ENCODE measurements at regions not wholly inside any gene's neighbourhood (a gene's known extent, or its start where the extent isn't known, plus 50 kb on each side); places are given as distances from the start of the nearest gene placed in this dataset.

DNA sequence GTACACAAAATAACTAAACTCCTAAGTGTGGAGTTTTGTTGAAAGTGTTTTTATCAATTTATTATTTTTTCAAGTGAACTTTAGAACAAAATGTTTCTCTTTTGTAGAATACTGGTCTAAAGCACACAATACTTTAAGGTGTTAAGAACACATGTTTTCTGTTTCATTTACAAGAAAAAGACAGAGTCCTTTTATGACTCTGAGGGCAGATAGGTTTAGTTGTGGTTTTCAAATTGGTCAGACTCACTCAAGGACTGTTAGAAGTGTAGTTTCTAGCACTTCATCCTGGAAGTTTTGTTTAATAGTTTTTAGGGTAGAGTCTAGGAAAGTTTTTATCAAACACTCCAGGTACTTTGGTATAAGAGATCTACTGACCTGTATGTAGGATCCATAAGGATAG lies 376.5 kb downstream of the LRRIQ3 start:
- DNase-seq (no peak), ATAC-seq (no peak)
- Mint-ChIP-seq H3K9me3 (peaks cover 1% of the 10 kb centered on the region), H3K27ac (no peak overlapping the region), H3K27me3 (no peaks in the 10 kb centered on the region), H3K36me3 (ENCODE audit: low read depth) (no peaks in the 10 kb centered on the region), H3K4me1 (ENCODE audit: low read depth) (no peaks in the 10 kb centered on the region), H3K4me3 (no peak overlapping the region)
- ChIA-PET POLR2A (no interaction called here), CTCF (no interaction called here)
- TF ChIP-seq, protein P1, sequence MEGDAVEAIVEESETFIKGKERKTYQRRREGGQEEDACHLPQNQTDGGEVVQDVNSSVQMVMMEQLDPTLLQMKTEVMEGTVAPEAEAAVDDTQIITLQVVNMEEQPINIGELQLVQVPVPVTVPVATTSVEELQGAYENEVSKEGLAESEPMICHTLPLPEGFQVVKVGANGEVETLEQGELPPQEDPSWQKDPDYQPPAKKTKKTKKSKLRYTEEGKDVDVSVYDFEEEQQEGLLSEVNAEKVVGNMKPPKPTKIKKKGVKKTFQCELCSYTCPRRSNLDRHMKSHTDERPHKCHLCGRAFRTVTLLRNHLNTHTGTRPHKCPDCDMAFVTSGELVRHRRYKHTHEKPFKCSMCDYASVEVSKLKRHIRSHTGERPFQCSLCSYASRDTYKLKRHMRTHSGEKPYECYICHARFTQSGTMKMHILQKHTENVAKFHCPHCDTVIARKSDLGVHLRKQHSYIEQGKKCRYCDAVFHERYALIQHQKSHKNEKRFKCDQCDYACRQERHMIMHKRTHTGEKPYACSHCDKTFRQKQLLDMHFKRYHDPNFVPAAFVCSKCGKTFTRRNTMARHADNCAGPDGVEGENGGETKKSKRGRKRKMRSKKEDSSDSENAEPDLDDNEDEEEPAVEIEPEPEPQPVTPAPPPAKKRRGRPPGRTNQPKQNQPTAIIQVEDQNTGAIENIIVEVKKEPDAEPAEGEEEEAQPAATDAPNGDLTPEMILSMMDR (IDR thresholded peaks at IDR 0.05), result no peak
- intact Hi-C loops (cut with micrococcal nuclease), result no loop called here

DNA sequence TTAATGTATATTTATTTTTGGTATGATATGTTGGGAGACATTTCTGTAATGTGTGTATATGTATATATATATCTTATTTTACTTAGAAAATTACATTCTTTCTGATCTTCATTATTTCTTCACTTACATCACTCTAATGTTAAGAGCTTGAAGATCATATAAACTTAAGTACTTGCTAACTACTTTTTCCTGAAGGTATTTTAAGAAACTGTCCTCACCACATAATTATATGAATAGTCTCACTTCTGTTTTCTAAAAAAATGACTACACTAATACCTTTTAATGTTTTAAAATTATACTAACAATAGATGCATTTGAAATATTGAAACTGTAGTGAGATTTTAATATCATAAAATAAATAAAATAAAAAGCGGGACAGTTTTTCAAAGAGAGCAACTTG lies 377.1 kb downstream of the LRRIQ3 start:
- ATAC-seq (no peak), DNase-seq (no peak)
- ChIA-PET CTCF (no interaction called here), POLR2A (no interaction called here)
- intact Hi-C loops (cut with micrococcal nuclease), result no loop called here
- Mint-ChIP-seq H3K36me3 (ENCODE audit: low read depth) (no peaks in the 10 kb centered on the region), H3K4me1 (ENCODE audit: low read depth) (no peaks in the 10 kb centered on the region), H3K27me3 (no peaks in the 10 kb centered on the region), H3K9me3 (peaks cover 6% of the 10 kb centered on the region), H3K27ac (no peak overlapping the region), H3K4me3 (no peak overlapping the region)
- TF ChIP-seq, protein P1 (IDR thresholded peaks at IDR 0.05), result no peak

DNA sequence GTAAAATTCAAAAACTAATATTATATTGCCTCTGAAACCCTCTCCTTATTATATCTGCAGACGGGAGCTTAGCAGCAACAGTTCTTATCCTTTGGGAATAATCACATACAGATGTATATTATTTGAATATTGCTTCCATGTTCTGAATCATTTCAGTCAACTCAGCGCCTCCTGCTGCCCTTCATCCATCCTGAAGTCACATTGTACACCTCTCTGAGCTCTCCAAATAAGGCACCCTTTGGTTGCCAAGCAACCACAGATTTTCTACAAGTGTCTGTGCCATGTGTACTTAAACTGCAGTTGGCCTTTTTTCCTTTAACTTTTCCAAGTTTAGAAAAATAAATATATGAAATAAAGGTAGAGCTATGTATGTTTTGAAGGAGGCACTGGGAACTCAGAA lies 384.3 kb downstream of the LRRIQ3 start:
- DNase-seq (no peak), ATAC-seq (no peak)
- no peak overlapping the region for H3K27ac Mint-ChIP-seq
- H3K27me3 Mint-ChIP-seq, result no peaks in the 10 kb centered on the region
- H3K36me3 Mint-ChIP-seq (ENCODE audit: low read depth), result no peaks in the 10 kb centered on the region
- no peak overlapping the region for H3K4me3 Mint-ChIP-seq
- TF ChIP-seq, protein P1 (IDR thresholded peaks at IDR 0.05), result no peak
- H3K4me1 Mint-ChIP-seq (ENCODE audit: low read depth), result no peaks in the 10 kb centered on the region
- CTCF ChIA-PET, result interaction anchor here (1.5 kb wide), 1 partner anchor 9 kb away, joined by 6 read pairs; no protein-coding TSS in a partner anchor
- intact Hi-C loops (cut with micrococcal nuclease), result no loop called here
- peaks cover 9% of the 10 kb centered on the region for H3K9me3 Mint-ChIP-seq
- POLR2A ChIA-PET, result no interaction called here

DNA sequence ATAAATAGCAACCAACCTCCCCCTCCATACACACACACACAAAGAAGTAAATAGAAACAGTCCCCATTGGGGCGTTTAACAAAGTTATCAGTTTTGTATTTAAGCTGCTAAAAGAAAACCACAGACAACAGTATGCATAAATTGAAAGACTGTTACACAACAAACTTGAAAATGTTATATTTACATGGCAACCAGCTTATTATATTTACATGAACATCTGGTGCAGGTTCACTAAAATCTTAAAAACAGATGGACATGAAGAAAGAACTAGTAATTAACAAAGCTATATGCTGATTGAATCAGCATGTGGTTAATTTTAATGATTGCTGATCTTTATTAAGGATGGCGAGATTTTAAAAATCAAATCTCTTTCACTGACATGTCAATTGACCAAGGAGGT lies 384.7 kb downstream of the LRRIQ3 start:
- H3K27me3 Mint-ChIP-seq, result no peaks in the 10 kb centered on the region
- intact Hi-C loops (cut with micrococcal nuclease), result no loop called here
- ATAC-seq, result no peak
- no peak for DNase-seq
- no peak overlapping the region for H3K27ac Mint-ChIP-seq
- ChIA-PET POLR2A (no interaction called here), CTCF (interaction anchor here (1.5 kb wide), 1 partner anchor 8 kb away, joined by 6 read pairs; no protein-coding TSS in a partner anchor)
- H3K36me3 Mint-ChIP-seq (ENCODE audit: low read depth), result no peaks in the 10 kb centered on the region
- TF ChIP-seq, protein P1 (IDR thresholded peaks at IDR 0.05), result no peak
- no peak overlapping the region for H3K4me3 Mint-ChIP-seq
- peaks cover 9% of the 10 kb centered on the region for H3K9me3 Mint-ChIP-seq
- H3K4me1 Mint-ChIP-seq (ENCODE audit: low read depth), result no peaks in the 10 kb centered on the region

DNA sequence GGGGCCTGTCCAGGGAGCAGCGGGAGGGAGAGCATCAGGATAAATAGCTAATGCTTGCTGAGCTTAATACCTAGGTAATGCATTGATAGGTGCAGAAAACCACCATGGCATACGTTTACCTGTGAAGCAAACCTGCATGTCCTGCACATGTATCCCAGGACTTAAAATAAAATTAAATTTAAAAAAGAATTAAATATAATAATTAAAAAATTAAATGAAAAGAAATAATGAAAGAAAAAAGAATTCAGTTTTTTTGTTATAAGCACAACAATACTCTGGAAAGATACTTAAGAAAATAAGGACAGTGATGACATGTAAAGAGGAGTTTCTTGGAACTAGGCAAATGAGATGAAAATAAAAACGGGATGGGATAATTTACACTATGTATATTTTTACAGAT lies 386.2 kb downstream of the LRRIQ3 start:
- ChIA-PET CTCF (no interaction called here), POLR2A (no interaction called here)
- H3K9me3 Mint-ChIP-seq, result peaks cover 9% of the 10 kb centered on the region
- DNase-seq (no peak), ATAC-seq (no peak)
- intact Hi-C loops (cut with micrococcal nuclease), result no loop called here
- H3K36me3 Mint-ChIP-seq (ENCODE audit: low read depth), result no peaks in the 10 kb centered on the region
- H3K4me3 Mint-ChIP-seq, result no peak overlapping the region
- H3K27me3 Mint-ChIP-seq, result no peaks in the 10 kb centered on the region
- no peak overlapping the region for H3K27ac Mint-ChIP-seq
- no peaks in the 10 kb centered on the region for H3K4me1 Mint-ChIP-seq (ENCODE audit: low read depth)
- TF ChIP-seq, protein P1 (IDR thresholded peaks at IDR 0.05), result no peak

All from activated CD8-positive, alpha-beta T cell treated with anti-CD3 and anti-CD28 coated beads for 36 hours (primary cell).